HG03457 (cell line): ENCODE measurements at regions not wholly inside any gene's neighbourhood (a gene's known extent, or its start where the extent isn't known, plus 50 kb on each side); places are given as distances from the start of the nearest gene placed in this dataset.
"Not testable (repeated sequence)": the region's sequence is repeated elsewhere in the genome, so short reads cannot be mapped to it uniquely, and the experiment has no call there.

Experiments
- ATAC-seq: cut with Tn5 transposase; IDR thresholded peaks from one replicate; pipeline ENCODE4 v1.9.1; 2021; ENCODE audit warnings: moderate number of reproducible peaks; ENCODE audit not compliant: unreplicated experiment

GRCh38 chr5:161042443-161042842 lies 190.4 kb upstream of the ATP10B start:
- no peak for ATAC-seq

- ATAC-seq = no peak
Observed at GRCh38 chr5:161040818-161041217, 188.8 kb upstream of the ATP10B start.

GRCh38 chr5:161036296-161036695 lies 184.3 kb upstream of the ATP10B start:
- no peak for ATAC-seq

GRCh38 chr5:161034451-161034850 lies 182.4 kb upstream of the ATP10B start:
- ATAC-seq = no peak

- ATAC-seq = no peak
Observed at GRCh38 chr5:161030229-161030628, 178.2 kb upstream of the ATP10B start.

- ATAC-seq = no peak
Observed at GRCh38 chr5:161027763-161028162, 175.8 kb upstream of the ATP10B start.

GRCh38 chr5:161023551-161023950 lies 171.5 kb upstream of the ATP10B start:
- no peak for ATAC-seq

GRCh38 chr5:161022151-161022550 lies 170.1 kb upstream of the ATP10B start:
- no peak for ATAC-seq

GRCh38 chr5:161009817-161010216 lies 157.8 kb upstream of the ATP10B start:
- ATAC-seq = no peak

- no peak for ATAC-seq
Observed at GRCh38 chr5:161009194-161009593, 157.2 kb upstream of the ATP10B start.

GRCh38 chr5:161007879-161008278 lies 155.9 kb upstream of the ATP10B start:
- no peak for ATAC-seq

- ATAC-seq = no peak
Observed at GRCh38 chr5:161002571-161003074, 150.6 kb upstream of the ATP10B start.

- ATAC-seq = peak; percentile 65
Observed at GRCh38 chr5:161001604-161002003, 149.6 kb upstream of the ATP10B start.

GRCh38 chr5:161001142-161001541 lies 149.1 kb upstream of the ATP10B start:
- not testable (repeated sequence) for ATAC-seq

- no peak for ATAC-seq
Observed at GRCh38 chr5:160991205-160991604, 139.2 kb upstream of the ATP10B start.

- ATAC-seq = no peak
Observed at GRCh38 chr5:160979385-160979784, 127.4 kb upstream of the ATP10B start.

GRCh38 chr5:160978944-160979343 lies 126.9 kb upstream of the ATP10B start:
- no peak for ATAC-seq

GRCh38 chr5:160976181-160976580 lies 124.2 kb upstream of the ATP10B start:
- ATAC-seq = no peak

- ATAC-seq = no peak
Observed at GRCh38 chr5:160970605-160971191, 118.7 kb upstream of the ATP10B start.

GRCh38 chr5:160969645-160970044 lies 117.6 kb upstream of the ATP10B start:
- no peak for ATAC-seq

- ATAC-seq = no peak
Observed at GRCh38 chr5:160968480-160968879, 116.5 kb upstream of the ATP10B start.

GRCh38 chr5:160966921-160967320 lies 114.9 kb upstream of the ATP10B start:
- ATAC-seq = no peak

GRCh38 chr5:160961761-160962160 lies 109.8 kb upstream of the ATP10B start:
- ATAC-seq = no peak
